ENCODE measurements at regions not wholly inside any gene's neighbourhood (a gene's known extent, or its start where the extent isn't known, plus 50 kb on each side); places are given as distances from the start of the nearest gene placed in this dataset.

DNA sequence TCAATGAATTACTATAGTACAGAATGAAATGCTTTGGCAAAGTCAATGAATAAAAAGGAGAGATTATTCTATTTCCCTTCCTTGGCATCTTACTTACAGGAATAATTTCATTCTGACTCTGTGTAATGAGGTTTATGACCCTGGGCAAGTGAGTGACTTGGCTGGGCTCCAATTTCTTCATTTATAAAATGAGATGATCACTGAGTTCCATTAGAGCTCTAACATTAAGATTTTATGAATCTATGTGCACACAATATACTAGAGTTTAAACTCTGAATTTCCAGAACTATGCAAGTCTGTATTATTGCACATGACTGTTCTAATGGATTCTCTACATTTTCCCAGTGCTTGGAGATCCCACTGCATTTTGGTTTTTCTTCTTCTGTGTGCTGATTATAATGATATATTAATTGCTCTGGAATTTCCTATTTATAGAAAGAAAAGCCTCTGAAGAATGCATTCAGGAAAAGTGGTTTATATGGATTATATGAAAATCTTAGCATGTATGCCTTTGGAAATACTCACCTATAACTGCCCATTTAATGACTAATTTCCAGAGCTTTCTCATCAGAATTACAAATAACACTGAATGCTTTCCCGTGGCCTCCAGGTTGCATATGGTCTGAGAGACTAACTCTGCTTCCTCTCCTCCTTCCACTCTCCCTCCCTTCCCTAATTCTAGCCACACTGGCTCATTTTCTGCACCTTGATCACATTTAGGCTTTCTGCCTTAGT lies 97.4 kb upstream of the CHRM3 start:
- TF ChIP-seq, protein P1, sequence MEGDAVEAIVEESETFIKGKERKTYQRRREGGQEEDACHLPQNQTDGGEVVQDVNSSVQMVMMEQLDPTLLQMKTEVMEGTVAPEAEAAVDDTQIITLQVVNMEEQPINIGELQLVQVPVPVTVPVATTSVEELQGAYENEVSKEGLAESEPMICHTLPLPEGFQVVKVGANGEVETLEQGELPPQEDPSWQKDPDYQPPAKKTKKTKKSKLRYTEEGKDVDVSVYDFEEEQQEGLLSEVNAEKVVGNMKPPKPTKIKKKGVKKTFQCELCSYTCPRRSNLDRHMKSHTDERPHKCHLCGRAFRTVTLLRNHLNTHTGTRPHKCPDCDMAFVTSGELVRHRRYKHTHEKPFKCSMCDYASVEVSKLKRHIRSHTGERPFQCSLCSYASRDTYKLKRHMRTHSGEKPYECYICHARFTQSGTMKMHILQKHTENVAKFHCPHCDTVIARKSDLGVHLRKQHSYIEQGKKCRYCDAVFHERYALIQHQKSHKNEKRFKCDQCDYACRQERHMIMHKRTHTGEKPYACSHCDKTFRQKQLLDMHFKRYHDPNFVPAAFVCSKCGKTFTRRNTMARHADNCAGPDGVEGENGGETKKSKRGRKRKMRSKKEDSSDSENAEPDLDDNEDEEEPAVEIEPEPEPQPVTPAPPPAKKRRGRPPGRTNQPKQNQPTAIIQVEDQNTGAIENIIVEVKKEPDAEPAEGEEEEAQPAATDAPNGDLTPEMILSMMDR (conservative IDR thresholded peaks at IDR 0.05; ENCODE audit: low read depth, low read length) = no peak
- DNase-seq (ENCODE audit: low read depth) = no peak
- no peak overlapping the region for H3K4me3 ChIP-seq (ENCODE audit: low read depth, low read length)

DNA sequence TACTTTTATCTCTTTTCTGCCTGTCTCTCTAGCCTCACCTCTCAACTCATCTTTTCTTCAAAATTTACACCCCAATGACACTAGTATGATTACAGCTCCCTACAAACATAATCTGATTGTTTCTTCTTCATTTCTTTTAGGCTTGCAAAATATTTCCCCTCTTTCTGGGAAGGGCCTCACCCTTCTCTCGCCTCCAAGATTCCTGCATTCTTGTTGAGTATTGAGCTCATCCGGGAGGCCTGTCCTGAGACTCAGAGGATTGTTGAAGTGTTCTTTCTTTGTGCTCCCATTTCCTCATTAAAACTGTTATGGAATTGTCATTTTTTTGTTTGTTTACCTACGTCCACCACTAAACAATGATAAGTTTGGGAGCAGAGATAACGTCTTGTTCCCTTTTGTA lies 99.1 kb upstream of the CHRM3 start:
- TF ChIP-seq, protein P1 (conservative IDR thresholded peaks at IDR 0.05; ENCODE audit: low read depth, low read length) = no peak
- DNase-seq (ENCODE audit: low read depth) = no peak

DNA sequence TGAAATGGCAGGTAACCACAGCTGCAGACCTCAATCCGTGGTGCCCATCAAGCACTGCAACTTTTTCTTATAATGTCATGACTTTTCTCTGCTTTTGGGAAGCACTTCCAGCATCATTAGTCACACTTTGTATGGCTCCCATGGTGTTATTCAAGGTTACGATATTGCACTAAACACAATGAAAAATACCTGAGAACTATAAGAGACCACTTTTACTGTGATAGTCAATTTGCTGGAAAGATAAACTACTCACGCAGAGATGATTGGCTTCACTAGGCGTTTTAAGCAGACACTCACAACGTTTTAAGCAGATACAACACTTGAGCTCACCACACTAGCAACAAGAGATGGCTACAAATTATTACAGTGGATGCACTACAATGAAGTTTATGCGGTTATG lies 103.2 kb upstream of the CHRM3 start:
- no peak overlapping the region for H3K4me3 ChIP-seq (ENCODE audit: low read depth, low read length)
- TF ChIP-seq, protein P1 (conservative IDR thresholded peaks at IDR 0.05; ENCODE audit: low read depth, low read length) = no peak
- DNase-seq (ENCODE audit: low read depth) = no peak

More for the DNA sequence above, 99.1 kb upstream of the CHRM3 start:
- H3K4me3 ChIP-seq (ENCODE audit: low read depth, low read length) = no peak overlapping the region

DNA sequence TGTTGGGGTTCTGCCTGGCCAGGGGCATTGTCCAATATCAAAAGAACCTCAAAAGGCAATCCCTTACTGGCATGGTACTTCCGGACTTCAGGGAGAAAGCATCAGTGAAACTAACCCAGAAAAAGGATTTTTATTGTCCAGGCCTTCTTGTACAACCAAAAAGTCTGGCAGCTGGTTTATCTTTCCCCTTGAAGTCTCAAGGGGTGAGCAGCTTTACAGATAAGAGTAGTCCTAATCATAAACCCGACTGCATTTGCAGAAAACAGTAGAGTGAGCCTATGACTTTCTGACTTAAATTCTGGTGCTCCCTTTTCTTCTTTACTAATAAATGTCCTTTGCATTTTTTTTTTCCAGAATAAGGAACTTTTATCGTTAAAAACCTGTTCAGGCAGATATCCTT lies 104.0 kb upstream of the CHRM3 start:
- no peak for DNase-seq (ENCODE audit: low read depth)
- TF ChIP-seq, protein P1 (conservative IDR thresholded peaks at IDR 0.05; ENCODE audit: low read depth, low read length) = no peak

DNA sequence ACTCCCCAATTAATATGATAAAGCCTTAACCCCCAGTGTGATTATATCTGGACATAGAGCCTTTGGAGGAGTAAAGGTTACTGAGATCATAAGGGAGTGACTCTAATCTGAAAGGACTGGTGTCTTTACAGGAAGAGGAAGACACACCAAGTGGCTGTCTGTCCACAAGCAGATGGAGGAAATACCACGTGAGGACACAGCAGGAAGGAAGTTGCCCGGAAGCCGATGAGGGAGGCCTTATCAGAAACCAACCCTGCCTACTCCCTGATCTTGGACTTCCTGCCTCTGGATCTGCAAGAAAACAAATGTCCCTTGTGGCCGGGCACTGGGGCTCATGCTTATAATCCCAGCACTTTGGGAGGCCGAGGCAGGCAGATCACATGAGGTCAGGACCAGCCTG lies 110.3 kb upstream of the CHRM3 start:
- DNase-seq (ENCODE audit: low read depth) = no peak
- TF ChIP-seq, protein P1 (conservative IDR thresholded peaks at IDR 0.05; ENCODE audit: low read depth, low read length) = no peak
- H3K4me3 ChIP-seq (ENCODE audit: low read depth, low read length) = no peak overlapping the region

More for the DNA sequence above, 104.0 kb upstream of the CHRM3 start:
- no peak overlapping the region for H3K4me3 ChIP-seq (ENCODE audit: low read depth, low read length)

DNA sequence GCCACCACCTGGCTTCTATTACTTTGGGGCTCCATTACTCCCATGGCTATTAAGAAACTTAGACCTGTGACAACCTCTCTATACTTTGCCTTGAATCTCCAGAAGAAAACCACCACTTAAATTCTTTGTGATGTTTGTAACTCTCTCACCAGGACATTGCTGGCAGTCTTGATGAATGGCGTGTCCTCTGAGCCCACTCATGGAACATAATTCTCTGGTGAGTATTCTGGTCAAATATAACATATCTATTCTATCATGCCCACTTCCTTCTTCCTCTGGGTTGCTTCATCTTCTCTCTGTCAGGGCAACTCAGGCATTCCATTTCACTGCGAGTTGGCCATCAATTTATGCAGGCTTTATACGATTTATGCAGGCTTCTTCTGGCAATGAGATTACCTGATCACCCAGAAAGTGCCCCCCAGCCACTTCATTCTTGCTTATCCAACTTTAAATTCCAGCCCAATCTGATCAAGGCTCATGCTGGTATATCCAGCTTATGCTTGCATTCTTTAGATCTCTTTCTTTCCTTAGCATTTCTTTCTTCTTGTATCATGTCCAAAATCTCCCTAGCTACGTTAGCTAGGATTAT lies 112.0 kb upstream of the CHRM3 start:
- TF ChIP-seq, protein P1 (conservative IDR thresholded peaks at IDR 0.05; ENCODE audit: low read depth, low read length) = no peak
- H3K4me3 ChIP-seq (ENCODE audit: low read depth, low read length) = no peak overlapping the region
- no peak for DNase-seq (ENCODE audit: low read depth)

DNA sequence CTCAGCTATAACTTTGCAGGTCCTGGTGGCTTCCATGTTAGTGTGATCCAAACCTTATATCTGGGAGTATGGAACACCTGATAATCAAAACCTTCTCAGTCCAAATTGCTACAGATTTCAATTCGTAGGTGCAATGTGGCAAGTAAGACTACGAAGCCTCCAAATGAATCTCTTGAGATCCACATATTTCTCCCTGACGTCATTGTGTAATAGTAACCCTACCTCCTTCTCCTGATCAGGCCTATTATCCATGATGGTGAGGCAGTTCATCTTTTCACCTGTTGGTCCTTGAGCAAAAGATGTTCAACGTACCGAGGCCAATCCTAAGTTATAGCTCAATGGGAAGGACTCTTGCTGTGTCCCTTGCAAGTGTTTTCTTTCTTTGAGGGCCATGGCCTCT lies 115.9 kb upstream of the CHRM3 start:
- TF ChIP-seq, protein P1 (conservative IDR thresholded peaks at IDR 0.05; ENCODE audit: low read depth, low read length) = no peak
- DNase-seq (ENCODE audit: low read depth) = no peak

More for the DNA sequence above, 115.9 kb upstream of the CHRM3 start:
- H3K4me3 ChIP-seq (ENCODE audit: low read depth, low read length) = no peak overlapping the region

Measured in epithelial cell of proximal tubule (primary cell).